GM21529 (cell line): ENCODE measurements at regions not wholly inside any gene's neighbourhood (a gene's known extent, or its start where the extent isn't known, plus 50 kb on each side); places are given as distances from the start of the nearest gene placed in this dataset.

ENCODE experiments used
- ATAC-seq: cut with Tn5 transposase; IDR thresholded peaks from one replicate; pipeline ENCODE4 v1.9.1; 2021; ENCODE audit not compliant: unreplicated experiment

- ATAC-seq = no peak
These were observed 86.5 kb upstream of the KAZN start for GRCh38 chr1:14511796-14512585.

DNA sequence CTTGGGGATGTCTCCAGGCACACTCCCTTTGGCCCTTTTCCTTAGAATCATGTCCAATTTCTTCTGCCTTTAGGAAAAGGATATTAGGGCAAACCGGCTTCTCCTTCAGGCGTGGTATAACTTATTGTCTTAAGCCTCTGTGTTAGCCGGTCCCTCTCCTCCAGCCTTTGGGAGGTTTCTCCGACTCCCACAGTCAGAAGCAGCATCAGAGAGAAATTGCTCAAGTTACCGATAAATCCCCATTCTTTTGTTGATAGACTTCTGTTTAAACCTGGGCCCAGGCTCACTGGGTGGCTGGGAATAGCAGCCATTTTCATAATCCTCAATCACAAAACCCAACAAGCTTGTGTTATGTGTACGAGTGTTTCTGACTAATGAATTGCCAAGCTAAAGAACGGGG, 85.4 kb upstream of the KAZN start:
- ATAC-seq = no peak

GRCh38 chr1:14514739-14515138, 83.7 kb upstream of the KAZN start:
- ATAC-seq = no peak

GRCh38 chr1:14516974-14517840, 81.3 kb upstream of the KAZN start:
- ATAC-seq = no peak

GRCh38 chr1:14517841-14518180, 80.7 kb upstream of the KAZN start:
- ATAC-seq = no peak

DNA sequence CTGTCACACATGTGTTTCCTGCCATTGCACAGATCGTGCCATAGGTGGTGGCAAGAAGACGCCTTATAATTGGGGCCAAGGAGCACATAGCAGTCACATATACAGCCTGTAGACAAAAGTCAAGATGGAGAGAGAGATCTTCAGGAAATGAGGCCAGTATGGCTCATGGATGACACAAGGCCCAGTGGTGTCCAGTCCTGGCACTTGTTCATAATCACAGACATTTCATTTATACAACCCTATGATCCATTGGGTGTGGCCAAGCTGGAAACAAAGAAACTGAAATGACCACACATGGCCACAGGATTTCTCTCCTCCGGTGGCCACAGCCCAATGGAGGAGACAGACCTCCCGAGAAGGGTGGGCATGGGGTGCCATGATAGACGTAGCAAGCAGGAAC, 78.5 kb upstream of the KAZN start:
- no peak for ATAC-seq

- no peak for ATAC-seq
These were observed 77.8 kb upstream of the KAZN start for GRCh38 chr1:14520514-14521163.

DNA sequence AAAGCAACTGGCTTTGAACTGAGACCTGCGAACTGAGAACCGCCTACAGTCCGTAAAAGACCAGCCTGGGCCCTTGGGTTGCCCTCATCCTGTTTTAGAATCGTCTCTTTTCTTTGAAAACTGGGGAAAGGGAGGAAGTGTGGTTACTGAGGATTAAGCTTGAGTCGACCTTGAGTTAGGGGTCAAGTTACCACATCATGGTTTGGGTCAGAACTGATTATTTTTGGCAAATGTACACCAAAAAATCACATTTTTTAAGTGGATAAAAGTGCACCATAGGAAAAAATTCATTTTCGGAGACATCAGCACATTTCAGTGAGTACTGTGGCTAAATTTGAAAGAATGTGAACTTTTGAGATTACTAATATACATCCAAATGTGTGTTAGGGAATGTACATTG, 76.9 kb upstream of the KAZN start:
- ATAC-seq = no peak

- no peak for ATAC-seq
These were observed 76.2 kb upstream of the KAZN start for GRCh38 chr1:14522077-14522925.

GRCh38 chr1:14522926-14523241, 75.6 kb upstream of the KAZN start:
- ATAC-seq = no peak

DNA sequence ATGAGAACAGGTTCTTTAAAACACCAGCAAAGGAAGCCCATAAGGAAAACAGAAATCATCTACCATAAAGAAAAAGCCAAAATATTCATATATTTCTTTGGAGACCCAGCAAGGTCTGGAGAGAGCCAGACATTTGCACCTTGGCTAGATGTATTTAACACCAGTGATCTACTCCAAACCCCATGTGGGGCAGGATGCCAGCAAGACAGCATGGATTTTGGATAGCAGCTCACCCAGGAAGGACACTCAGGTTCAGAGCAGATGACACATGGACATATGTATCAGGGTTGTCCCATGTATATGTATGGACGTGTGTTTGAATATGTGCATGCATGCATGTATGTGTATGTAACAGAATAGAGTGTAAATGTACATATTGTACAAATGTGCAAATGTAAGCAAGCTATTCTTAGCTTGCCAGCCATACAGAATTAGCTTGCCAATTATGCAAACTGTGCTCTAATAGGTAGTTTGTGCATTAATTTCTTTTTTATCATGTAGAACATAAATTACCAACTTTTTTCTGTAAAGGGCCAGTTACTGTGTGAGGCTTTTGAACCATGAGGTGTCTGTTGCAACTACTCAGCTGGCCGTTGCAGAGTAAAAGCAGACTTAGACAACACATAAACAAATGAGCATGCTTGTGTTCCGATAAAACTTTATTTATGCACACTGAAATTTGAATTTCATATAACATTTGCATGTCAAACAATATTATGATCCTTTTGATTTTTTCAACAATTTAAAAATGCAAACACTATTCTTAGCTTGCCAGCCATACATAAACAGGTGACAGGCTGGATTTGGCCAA, 73.5 kb upstream of the KAZN start:
- ATAC-seq = no peak

- no peak for ATAC-seq
These were observed 69.0 kb upstream of the KAZN start for GRCh38 chr1:14529475-14529874.

DNA sequence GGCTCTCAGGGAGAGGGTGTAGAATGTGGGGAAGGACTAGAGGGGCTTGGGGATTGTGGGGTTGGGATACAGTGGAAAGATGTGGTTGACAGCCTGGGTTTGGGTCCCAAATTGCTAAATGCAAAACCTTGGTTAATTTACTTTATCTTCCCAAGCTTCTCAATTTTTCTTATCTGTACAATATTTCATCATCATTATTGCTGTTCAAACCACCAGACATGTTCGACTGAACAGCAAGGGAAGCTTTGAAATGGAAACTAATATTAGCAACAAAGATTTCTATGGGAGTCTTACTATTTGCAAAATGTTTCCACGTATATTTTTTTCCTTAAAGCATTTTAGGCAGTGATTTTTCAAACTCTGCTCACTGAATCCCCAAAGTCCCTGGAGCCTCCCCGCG, 67.0 kb upstream of the KAZN start:
- no peak for ATAC-seq

- ATAC-seq = no peak
These were observed 62.7 kb upstream of the KAZN start for GRCh38 chr1:14535619-14536355.

- ATAC-seq = no peak
These were observed 60.1 kb upstream of the KAZN start for GRCh38 chr1:14538335-14538734.

- no peak for ATAC-seq
These were observed 59.2 kb upstream of the KAZN start for GRCh38 chr1:14539309-14539708.

- ATAC-seq = no peak
These were observed 58.4 kb upstream of the KAZN start for GRCh38 chr1:14539953-14540563.

GRCh38 chr1:14541348-14541747, 57.1 kb upstream of the KAZN start:
- no peak for ATAC-seq

- no peak for ATAC-seq
These were observed 55.2 kb upstream of the KAZN start for GRCh38 chr1:14543191-14543840.
